ENCODE measurements at regions not wholly inside any gene's neighbourhood (a gene's known extent, or its start where the extent isn't known, plus 50 kb on each side); places are given as distances from the start of the nearest gene placed in this dataset.

DNA sequence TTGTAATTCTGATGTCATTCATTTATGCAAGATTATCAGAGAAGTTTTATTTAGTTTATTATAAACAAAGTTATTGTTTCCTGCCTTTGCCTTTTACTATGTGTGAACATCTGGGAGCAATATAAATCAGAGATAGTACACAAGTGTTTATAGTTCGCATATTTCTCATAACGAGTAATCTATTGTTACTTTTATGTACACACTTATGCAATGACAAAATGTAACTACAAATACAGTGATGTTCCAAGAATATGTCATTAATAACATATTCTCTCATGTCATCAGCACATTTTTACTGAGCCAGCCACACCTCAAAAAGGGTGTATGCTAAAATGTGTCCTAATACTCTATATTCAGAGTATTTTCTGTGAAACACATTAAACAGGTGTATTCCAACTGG lies 243.2 kb downstream of the ALX1 start (continued):
- TF ChIP-seq, protein P1, sequence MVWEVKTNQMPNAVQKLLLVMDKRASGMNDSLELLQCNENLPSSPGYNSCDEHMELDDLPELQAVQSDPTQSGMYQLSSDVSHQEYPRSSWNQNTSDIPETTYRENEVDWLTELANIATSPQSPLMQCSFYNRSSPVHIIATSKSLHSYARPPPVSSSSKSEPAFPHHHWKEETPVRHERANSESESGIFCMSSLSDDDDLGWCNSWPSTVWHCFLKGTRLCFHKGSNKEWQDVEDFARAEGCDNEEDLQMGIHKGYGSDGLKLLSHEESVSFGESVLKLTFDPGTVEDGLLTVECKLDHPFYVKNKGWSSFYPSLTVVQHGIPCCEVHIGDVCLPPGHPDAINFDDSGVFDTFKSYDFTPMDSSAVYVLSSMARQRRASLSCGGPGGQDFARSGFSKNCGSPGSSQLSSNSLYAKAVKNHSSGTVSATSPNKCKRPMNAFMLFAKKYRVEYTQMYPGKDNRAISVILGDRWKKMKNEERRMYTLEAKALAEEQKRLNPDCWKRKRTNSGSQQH (CRISPR knock-in tag; IDR thresholded peaks at IDR 0.05) = no peak
- TF ChIP-seq ZNF436 (CRISPR knock-in tag; IDR thresholded peaks at IDR 0.05) = no peak
- TF ChIP-seq, protein P2, sequence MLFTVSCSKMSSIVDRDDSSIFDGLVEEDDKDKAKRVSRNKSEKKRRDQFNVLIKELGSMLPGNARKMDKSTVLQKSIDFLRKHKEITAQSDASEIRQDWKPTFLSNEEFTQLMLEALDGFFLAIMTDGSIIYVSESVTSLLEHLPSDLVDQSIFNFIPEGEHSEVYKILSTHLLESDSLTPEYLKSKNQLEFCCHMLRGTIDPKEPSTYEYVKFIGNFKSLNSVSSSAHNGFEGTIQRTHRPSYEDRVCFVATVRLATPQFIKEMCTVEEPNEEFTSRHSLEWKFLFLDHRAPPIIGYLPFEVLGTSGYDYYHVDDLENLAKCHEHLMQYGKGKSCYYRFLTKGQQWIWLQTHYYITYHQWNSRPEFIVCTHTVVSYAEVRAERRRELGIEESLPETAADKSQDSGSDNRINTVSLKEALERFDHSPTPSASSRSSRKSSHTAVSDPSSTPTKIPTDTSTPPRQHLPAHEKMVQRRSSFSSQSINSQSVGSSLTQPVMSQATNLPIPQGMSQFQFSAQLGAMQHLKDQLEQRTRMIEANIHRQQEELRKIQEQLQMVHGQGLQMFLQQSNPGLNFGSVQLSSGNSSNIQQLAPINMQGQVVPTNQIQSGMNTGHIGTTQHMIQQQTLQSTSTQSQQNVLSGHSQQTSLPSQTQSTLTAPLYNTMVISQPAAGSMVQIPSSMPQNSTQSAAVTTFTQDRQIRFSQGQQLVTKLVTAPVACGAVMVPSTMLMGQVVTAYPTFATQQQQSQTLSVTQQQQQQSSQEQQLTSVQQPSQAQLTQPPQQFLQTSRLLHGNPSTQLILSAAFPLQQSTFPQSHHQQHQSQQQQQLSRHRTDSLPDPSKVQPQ (CRISPR knock-in tag; IDR thresholded peaks at IDR 0.05; ENCODE audit: borderline replicate concordance) = no peak

DNA sequence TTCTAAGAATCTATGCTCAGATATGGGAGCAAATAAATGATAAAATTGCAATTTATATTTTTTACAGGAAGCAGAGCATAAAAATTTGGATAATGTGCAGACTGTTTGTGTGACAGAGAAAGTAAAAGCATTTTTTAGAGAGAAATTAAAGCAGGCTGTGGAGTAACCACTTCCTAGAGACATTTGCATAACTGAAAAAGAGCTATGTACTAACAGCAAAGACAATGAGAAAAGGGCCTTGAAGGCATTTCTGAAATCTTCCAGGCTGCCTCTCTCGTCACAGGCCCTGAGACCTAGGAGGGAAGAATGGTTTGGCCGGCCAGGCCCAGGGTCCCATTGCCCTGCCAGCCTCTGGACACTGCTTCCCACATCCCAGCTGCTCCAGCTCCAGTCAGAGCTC lies 247.2 kb downstream of the ALX1 start:
- Histone ChIP-seq H3K9me3 (replicated peaks; ENCODE audit: control insufficient read depth, insufficient read depth, low read depth, low read length) (no peaks in the 10 kb centered on the region), H3K4me2 (ENCODE audit: insufficient read depth, low read length) (no peak overlapping the region), H3K4me3 (no peak overlapping the region), H3K36me3 (ENCODE audit: control insufficient read depth, insufficient read depth, low read length) (no peaks in the 10 kb centered on the region), H3K79me2 (ENCODE audit: control insufficient read depth, insufficient read depth, low read length) (no peaks in the 10 kb centered on the region), H3K9me1 (ENCODE audit: control insufficient read depth, insufficient read depth, low read length) (no peaks in the 10 kb centered on the region), H3K9ac (ENCODE audit: insufficient read depth in 1 of 2, low read depth in 2 of 2, low read length in 2 of 2) (no peak overlapping the region), H3K4me1 (replicated peaks in 1 of 2; ENCODE audit: control insufficient read depth in 2 of 2, insufficient read depth in 2 of 2, low read length in 2 of 2) (no peaks in the 10 kb centered on the region), H4K20me1 (replicated peaks; ENCODE audit: control insufficient read depth, insufficient read depth, low read length) (no peaks in the 10 kb centered on the region), H3K27ac (ENCODE audit: extremely low read depth, low read depth, low read length) (no peak overlapping the region), H2AFZ (ENCODE audit: low read depth, low read length) (no peak overlapping the region), H3K27me3 (ENCODE audit: control insufficient read depth in 2 of 2, insufficient read depth in 2 of 2, low read length in 2 of 2) (no peaks in the 10 kb centered on the region)
- BruUV-seq (replicated peaks) = no TSS peak
- ChIA-PET POLR2A (no interaction called here), CTCF (ENCODE audit: low intra/inter-chr PET ratio) (no interaction called here)
- DNase-seq (ENCODE audit: extremely low read depth in 1 of 4, low spot score in 3 of 4) (no peak), ATAC-seq (no peak), FAIRE-seq (no peak)
- 0% methylated on average over 2 of the region's 2 CpGs for WGBS (ENCODE audit: insufficient coverage, low coverage, missing lambda C conversion rate)
- intact Hi-C loops (cut with micrococcal nuclease) = no loop called here
- in situ Hi-C loops (cut with MboI) = no loop called here
- TF ChIP-seq, protein P3, sequence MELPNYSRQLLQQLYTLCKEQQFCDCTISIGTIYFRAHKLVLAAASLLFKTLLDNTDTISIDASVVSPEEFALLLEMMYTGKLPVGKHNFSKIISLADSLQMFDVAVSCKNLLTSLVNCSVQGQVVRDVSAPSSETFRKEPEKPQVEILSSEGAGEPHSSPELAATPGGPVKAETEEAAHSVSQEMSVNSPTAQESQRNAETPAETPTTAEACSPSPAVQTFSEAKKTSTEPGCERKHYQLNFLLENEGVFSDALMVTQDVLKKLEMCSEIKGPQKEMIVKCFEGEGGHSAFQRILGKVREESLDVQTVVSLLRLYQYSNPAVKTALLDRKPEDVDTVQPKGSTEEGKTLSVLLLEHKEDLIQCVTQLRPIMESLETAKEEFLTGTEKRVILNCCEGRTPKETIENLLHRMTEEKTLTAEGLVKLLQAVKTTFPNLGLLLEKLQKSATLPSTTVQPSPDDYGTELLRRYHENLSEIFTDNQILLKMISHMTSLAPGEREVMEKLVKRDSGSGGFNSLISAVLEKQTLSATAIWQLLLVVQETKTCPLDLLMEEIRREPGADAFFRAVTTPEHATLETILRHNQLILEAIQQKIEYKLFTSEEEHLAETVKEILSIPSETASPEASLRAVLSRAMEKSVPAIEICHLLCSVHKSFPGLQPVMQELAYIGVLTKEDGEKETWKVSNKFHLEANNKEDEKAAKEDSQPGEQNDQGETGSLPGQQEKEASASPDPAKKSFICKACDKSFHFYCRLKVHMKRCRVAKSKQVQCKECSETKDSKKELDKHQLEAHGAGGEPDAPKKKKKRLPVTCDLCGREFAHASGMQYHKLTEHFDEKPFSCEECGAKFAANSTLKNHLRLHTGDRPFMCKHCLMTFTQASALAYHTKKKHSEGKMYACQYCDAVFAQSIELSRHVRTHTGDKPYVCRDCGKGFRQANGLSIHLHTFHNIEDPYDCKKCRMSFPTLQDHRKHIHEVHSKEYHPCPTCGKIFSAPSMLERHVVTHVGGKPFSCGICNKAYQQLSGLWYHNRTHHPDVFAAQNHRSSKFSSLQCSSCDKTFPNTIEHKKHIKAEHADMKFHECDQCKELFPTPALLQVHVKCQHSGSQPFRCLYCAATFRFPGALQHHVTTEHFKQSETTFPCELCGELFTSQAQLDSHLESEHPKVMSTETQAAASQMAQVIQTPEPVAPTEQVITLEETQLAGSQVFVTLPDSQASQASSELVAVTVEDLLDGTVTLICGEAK (IDR thresholded peaks at IDR 0.05) = no peak
- TF ChIP-seq, protein P3 (CRISPR knock-in tag; IDR thresholded peaks at IDR 0.05) = no peak
- no peak for TF ChIP-seq ZNF175 (CRISPR knock-in tag; IDR thresholded peaks at IDR 0.05; ENCODE audit: low read depth)
- TF ChIP-seq TGIF2 (CRISPR knock-in tag; IDR thresholded peaks at IDR 0.05) = no peak
- TF ChIP-seq ZNF707 (CRISPR knock-in tag; conservative IDR thresholded peaks at IDR 0.05) = no peak
- no peak for TF ChIP-seq ELF2 (CRISPR knock-in tag; IDR thresholded peaks at IDR 0.05)

All from K562 (cell line).